Hepatocyte (in vitro differentiated cells): ENCODE measurements at regions not wholly inside any gene's neighbourhood (a gene's known extent, or its start where the extent isn't known, plus 50 kb on each side); places are given as distances from the start of the nearest gene placed in this dataset.

ENCODE experiments used
- EZH2 ChIP-seq: fragments of 200-600 bp; sonication (generic); IDR thresholded peaks from 2 replicates; pipeline ENCODE4 v1.6.1; 2016; ENCODE audit warnings: antibody characterized with exemption, mild to moderate bottlenecking, borderline replicate concordance
- EZH2phosphoT487 ChIP-seq: fragments of 200-600 bp; sonication (generic); IDR thresholded peaks from one replicate; pipeline ENCODE4 v1.6.1; 2018; ENCODE audit warnings: antibody characterized with exemption, mild to moderate bottlenecking, low read depth, moderate library complexity; ENCODE audit not compliant: unreplicated experiment, severe bottlenecking
- TF ChIP-seq, protein P1 (sequence below): fragments of 200-600 bp; sonication (generic); IDR thresholded peaks from 2 replicates; pipeline ENCODE4 v1.5.1; 2016; ENCODE audit warnings: antibody characterized with exemption, mild to moderate bottlenecking; ENCODE audit not compliant: poor library complexity

DNA sequence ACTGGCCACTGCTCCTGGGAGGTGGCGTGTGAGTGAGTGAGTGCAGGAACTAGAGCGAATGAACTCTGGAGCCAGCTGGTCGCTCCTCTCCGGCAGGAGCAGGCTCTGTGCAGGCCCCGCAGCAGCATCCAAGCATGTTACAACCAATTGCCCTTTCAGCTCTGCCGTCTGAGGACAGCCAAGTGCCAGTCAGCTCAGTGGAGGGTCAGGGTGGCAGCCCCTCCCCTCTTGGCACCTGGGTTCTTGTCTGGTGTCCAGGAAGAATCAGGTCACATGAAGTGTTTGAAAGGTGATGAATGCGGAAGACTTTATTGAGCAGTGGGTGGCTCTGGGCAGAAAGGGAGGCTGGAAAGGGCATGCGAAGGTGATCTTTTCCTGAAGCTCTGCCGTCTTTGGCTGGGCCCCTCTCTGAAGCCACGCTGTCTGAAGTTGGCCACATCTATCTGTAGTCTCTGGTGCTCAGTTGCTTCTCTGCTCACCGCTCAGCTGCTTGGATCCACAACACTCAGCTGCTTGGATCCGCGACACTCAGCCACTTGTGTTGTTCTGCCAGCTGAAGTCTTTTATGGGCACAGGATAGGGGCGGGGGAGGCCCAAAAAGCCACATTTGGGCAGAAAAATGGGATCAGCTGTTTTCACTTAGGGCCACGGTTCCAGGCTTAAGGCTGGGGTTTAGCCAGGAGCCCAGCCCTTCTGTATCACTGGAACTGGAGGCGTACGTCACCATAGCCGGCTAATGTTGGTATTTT lies 139.8 kb downstream of the ADSS2 start:
- TF ChIP-seq, protein P1, sequence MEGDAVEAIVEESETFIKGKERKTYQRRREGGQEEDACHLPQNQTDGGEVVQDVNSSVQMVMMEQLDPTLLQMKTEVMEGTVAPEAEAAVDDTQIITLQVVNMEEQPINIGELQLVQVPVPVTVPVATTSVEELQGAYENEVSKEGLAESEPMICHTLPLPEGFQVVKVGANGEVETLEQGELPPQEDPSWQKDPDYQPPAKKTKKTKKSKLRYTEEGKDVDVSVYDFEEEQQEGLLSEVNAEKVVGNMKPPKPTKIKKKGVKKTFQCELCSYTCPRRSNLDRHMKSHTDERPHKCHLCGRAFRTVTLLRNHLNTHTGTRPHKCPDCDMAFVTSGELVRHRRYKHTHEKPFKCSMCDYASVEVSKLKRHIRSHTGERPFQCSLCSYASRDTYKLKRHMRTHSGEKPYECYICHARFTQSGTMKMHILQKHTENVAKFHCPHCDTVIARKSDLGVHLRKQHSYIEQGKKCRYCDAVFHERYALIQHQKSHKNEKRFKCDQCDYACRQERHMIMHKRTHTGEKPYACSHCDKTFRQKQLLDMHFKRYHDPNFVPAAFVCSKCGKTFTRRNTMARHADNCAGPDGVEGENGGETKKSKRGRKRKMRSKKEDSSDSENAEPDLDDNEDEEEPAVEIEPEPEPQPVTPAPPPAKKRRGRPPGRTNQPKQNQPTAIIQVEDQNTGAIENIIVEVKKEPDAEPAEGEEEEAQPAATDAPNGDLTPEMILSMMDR, result no peak
- no peak for TF ChIP-seq EZH2
- TF ChIP-seq EZH2phosphoT487, result no peak
